HEK293 (cell line): ENCODE measurements at regions not wholly inside any gene's neighbourhood (a gene's known extent, or its start where the extent isn't known, plus 50 kb on each side); places are given as distances from the start of the nearest gene placed in this dataset.
A peak's percentile ranks its signal among the peaks of the same experiment; 100 is the strongest.

Experiments used
- CTCF ChIA-PET: fragments of 350-600 bp; formaldehyde crosslinking; extraction: SDS; loops from one replicate; lab custom pipeline; 2021; ENCODE audit warnings: antibody characterized with exemption; lab: Yijun Ruan, JAX
- POLR2A ChIA-PET: fragments of 300-600 bp; formaldehyde crosslinking; extraction: SDS; loops from one replicate; lab custom pipeline; 2020; ENCODE audit warnings: antibody characterized with exemption, inconsistent platforms; lab: Yijun Ruan, JAX
- H3K27ac ChIP-seq: fragments of 200-500 bp; sonication (Bioruptor generic); 2 replicates; pipeline ENCODE4 v1.5.1; 2014; ENCODE audit warnings: low read depth, low read length, control low read depth, inconsistent platforms; ENCODE audit errors: extremely low read depth
- H3K36me3 ChIP-seq, 2 experiments: fragments of 200-500 bp in 1 of 2; sonication (Bioruptor generic) in 1 of 2; 1 replicate in 1 of 2; 2 replicates in 1 of 2; pipeline ENCODE4 v1.5.1; 2014 to 2017; ENCODE audit warnings: inconsistent platforms in 2 of 2, low read length in 2 of 2; ENCODE audit not compliant: control insufficient read depth in 2 of 2, insufficient read depth in 1 of 2
- H3K4me1 ChIP-seq: fragments of 200-500 bp; sonication (Bioruptor generic); 2 replicates; pipeline ENCODE4 v1.5.1; 2014; ENCODE audit warnings: mild to moderate bottlenecking, low read length, inconsistent platforms; ENCODE audit not compliant: control insufficient read depth, insufficient read depth
- H3K4me3 ChIP-seq: 2 replicates; pipeline ENCODE4 v1.5.1; 2011; ENCODE audit warnings: low read depth, mild to moderate bottlenecking, control low read depth, low read length, moderate library complexity
- H3K9me3 ChIP-seq: fragments of 200-500 bp; sonication (Bioruptor generic); 2 replicates; pipeline ENCODE4 v1.5.1; 2014; ENCODE audit warnings: low read depth, low read length, inconsistent platforms; ENCODE audit not compliant: control insufficient read depth, insufficient read depth
- FEZF1 ChIP-seq: fragments of 450-650 bp; formaldehyde crosslinking; IDR thresholded peaks from 2 replicates; pipeline ENCODE4 v1.5.1; 2016; ENCODE audit warnings: missing biosample characterization, missing genetic modification characterization
- GFI1B ChIP-seq: fragments of 450-650 bp; formaldehyde crosslinking; IDR thresholded peaks from 2 replicates; pipeline ENCODE4 v1.5.1; 2016; ENCODE audit warnings: missing biosample characterization, missing genetic modification characterization
- PBX3 ChIP-seq: sonication (generic); formaldehyde crosslinking; IDR thresholded peaks from 2 replicates; pipeline ENCODE4 v1.8.1; 2022; ENCODE audit warnings: mild to moderate bottlenecking, moderate library complexity, missing genetic modification reagents
- REPIN1 ChIP-seq: fragments of 450-650 bp; formaldehyde crosslinking; IDR thresholded peaks from 2 replicates; pipeline ENCODE4 v1.5.1; 2017; ENCODE audit warnings: missing biosample characterization, missing genetic modification characterization, low read depth
- SALL2 ChIP-seq: fragments of 450-650 bp; formaldehyde crosslinking; IDR thresholded peaks from 2 replicates; pipeline ENCODE4 v1.5.0; 2017; ENCODE audit warnings: missing biosample characterization, mild to moderate bottlenecking, missing genetic modification characterization, borderline replicate concordance
- SP3 ChIP-seq: fragments of 450-650 bp; formaldehyde crosslinking; IDR thresholded peaks from 2 replicates; pipeline ENCODE4 v1.5.1; 2016; ENCODE audit warnings: missing biosample characterization, missing genetic modification characterization
- ZBTB1 ChIP-seq: fragments of 450-650 bp; formaldehyde crosslinking; IDR thresholded peaks from 2 replicates; pipeline ENCODE4 v1.5.1; 2016; ENCODE audit warnings: missing biosample characterization, missing genetic modification characterization
- ZBTB8A ChIP-seq: fragments of 450-650 bp; formaldehyde crosslinking; IDR thresholded peaks from 2 replicates; pipeline ENCODE4 v1.5.1; 2016; ENCODE audit warnings: missing biosample characterization, missing genetic modification characterization
- ZFP37 ChIP-seq: fragments of 450-650 bp; formaldehyde crosslinking; IDR thresholded peaks from 2 replicates; pipeline ENCODE4 v1.5.1; 2016; ENCODE audit warnings: missing biosample characterization, missing genetic modification characterization
- ZNF146 ChIP-seq: fragments of 450-650 bp; formaldehyde crosslinking; IDR thresholded peaks from 2 replicates; pipeline ENCODE4 v1.5.1; 2016; ENCODE audit warnings: missing biosample characterization, missing genetic modification characterization
- ZNF184 ChIP-seq: fragments of 450-650 bp; IDR thresholded peaks from 2 replicates; pipeline ENCODE4 v1.5.1; 2018; ENCODE audit warnings: missing biosample characterization, mild to moderate bottlenecking, missing genetic modification characterization
- ZNF2 ChIP-seq: fragments of 450-650 bp; formaldehyde crosslinking; IDR thresholded peaks from 2 replicates; pipeline ENCODE4 v1.5.1; 2016; ENCODE audit warnings: missing biosample characterization, missing genetic modification characterization
- ZNF23 ChIP-seq: fragments of 450-650 bp; formaldehyde crosslinking; IDR thresholded peaks from 2 replicates; pipeline ENCODE4 v1.5.1; 2016; ENCODE audit warnings: missing biosample characterization, missing genetic modification characterization, borderline replicate concordance
- ZNF280D ChIP-seq: fragments of 450-650 bp; formaldehyde crosslinking; IDR thresholded peaks from 2 replicates; pipeline ENCODE4 v1.5.1; 2016; ENCODE audit warnings: missing biosample characterization, missing genetic modification characterization
- ZNF292 ChIP-seq: fragments of 450-650 bp; formaldehyde crosslinking; IDR thresholded peaks from 2 replicates; pipeline ENCODE4 v1.5.1; 2016; ENCODE audit warnings: low read depth, missing biosample characterization, missing genetic modification characterization, borderline replicate concordance
- ZNF366 ChIP-seq: fragments of 450-650 bp; formaldehyde crosslinking; conservative IDR thresholded peaks from 2 replicates; pipeline ENCODE4 v1.5.1; 2016; ENCODE audit warnings: missing biosample characterization, missing genetic modification characterization
- ZNF544 ChIP-seq: fragments of 450-650 bp; formaldehyde crosslinking; IDR thresholded peaks from 2 replicates; pipeline ENCODE4 v1.5.0; 2017; ENCODE audit warnings: missing biosample characterization, missing genetic modification characterization
- ZNF560 ChIP-seq: fragments of 450-650 bp; formaldehyde crosslinking; IDR thresholded peaks from 2 replicates; pipeline ENCODE4 v1.5.1; 2017; ENCODE audit warnings: missing biosample characterization, missing genetic modification characterization, borderline replicate concordance
- ZNF623 ChIP-seq: fragments of 450-650 bp; formaldehyde crosslinking; IDR thresholded peaks from 2 replicates; pipeline ENCODE4 v1.5.1; 2016; ENCODE audit warnings: missing biosample characterization, missing genetic modification characterization
- ZNF645 ChIP-seq: fragments of 450-650 bp; formaldehyde crosslinking; IDR thresholded peaks from 2 replicates; pipeline ENCODE4; 2016; ENCODE audit warnings: missing biosample characterization, missing genetic modification characterization
- ZNF792 ChIP-seq: fragments of 450-650 bp; formaldehyde crosslinking; IDR thresholded peaks from 2 replicates; pipeline ENCODE4 v1.5.1; 2016; ENCODE audit warnings: missing biosample characterization, missing genetic modification characterization
- ZNF843 ChIP-seq: fragments of 450-650 bp; formaldehyde crosslinking; IDR thresholded peaks from 2 replicates; pipeline ENCODE4 v1.5.1; 2016; ENCODE audit warnings: missing biosample characterization, missing genetic modification characterization
- ZSCAN16 ChIP-seq: fragments of 450-650 bp; formaldehyde crosslinking; IDR thresholded peaks from 2 replicates; pipeline ENCODE4 v1.5.1; 2016; ENCODE audit warnings: missing biosample characterization, missing genetic modification characterization
- ZSCAN30 ChIP-seq: fragments of 450-650 bp; IDR thresholded peaks from 2 replicates; pipeline ENCODE4 v1.5.1; 2018; ENCODE audit warnings: missing biosample characterization, mild to moderate bottlenecking, missing genetic modification characterization, moderate library complexity
- TF ChIP-seq, protein P1 (sequence below): fragments of 450-650 bp; formaldehyde crosslinking; IDR thresholded peaks from 2 replicates; pipeline ENCODE4 v1.5.1; 2016; ENCODE audit warnings: missing biosample characterization, missing genetic modification characterization, low read depth

DNA sequence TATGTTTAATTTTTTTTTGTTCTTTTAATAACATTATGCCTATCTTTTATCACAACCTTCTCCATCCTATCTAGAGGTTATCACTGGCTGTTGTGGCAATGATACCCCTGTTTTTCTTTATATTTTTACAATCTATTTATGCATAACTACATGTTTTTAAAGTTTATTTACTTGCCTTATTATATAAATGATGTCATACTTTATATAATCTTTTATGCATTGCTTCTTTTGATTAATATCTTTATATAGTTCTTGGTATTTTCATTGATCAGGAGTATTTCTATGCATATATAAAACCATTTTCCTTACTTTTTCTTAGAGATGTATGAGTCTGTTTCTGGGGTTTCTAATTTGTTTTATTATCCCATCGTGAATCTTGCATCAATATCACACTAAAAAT is 719.8 kb upstream of the RAG2 start:
- H3K4me1 ChIP-seq, result no peaks in the 10 kb centered on the region
- no peak overlapping the region for H3K27ac ChIP-seq
- POLR2A ChIA-PET, result no interaction called here
- no peak overlapping the region for H3K4me3 ChIP-seq
- H3K36me3 ChIP-seq, result no peaks in the 10 kb centered on the region
- TF ChIP-seq ZNF280D (tag by site-specific recombination), result no peak
- TF ChIP-seq, protein P1, sequence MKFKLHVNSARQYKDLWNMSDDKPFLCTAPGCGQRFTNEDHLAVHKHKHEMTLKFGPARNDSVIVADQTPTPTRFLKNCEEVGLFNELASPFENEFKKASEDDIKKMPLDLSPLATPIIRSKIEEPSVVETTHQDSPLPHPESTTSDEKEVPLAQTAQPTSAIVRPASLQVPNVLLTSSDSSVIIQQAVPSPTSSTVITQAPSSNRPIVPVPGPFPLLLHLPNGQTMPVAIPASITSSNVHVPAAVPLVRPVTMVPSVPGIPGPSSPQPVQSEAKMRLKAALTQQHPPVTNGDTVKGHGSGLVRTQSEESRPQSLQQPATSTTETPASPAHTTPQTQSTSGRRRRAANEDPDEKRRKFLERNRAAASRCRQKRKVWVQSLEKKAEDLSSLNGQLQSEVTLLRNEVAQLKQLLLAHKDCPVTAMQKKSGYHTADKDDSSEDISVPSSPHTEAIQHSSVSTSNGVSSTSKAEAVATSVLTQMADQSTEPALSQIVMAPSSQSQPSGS (tag by site-specific recombination), result peak; percentile 54
- CTCF ChIA-PET, result no interaction called here
- H3K9me3 ChIP-seq, result no peaks in the 10 kb centered on the region

- ChIA-PET CTCF (no interaction called here), POLR2A (no interaction called here)
Measured at GRCh38 chr11:37313266-37313665, 715.2 kb upstream of the RAG2 start.

DNA sequence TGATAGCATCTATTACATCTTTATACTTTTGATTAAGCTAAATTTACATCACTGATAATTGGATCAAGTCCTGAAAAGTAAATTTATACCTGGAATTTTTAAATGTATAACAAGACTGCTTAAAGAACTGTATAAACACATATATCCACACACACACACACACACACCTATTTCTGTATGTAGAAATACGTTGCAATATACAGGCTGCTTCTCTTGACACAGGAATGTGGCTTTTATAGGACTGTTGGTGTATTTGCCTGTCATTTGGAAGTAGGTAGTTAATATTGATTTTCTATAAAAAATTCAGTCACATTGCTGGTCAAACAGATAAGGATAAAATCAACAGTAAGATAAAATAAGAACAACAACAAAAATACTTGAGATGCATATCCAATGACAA is 708.5 kb upstream of the RAG2 start:
- ChIA-PET CTCF (interaction anchor here (0.5 to 0.6 kb wide), 2 partner anchors 174 to 483 kb away, joined by 3 to 5 read pairs; no protein-coding TSS in a partner anchor), POLR2A (no interaction called here)
- H3K4me3 ChIP-seq, result no peak overlapping the region
- no peaks in the 10 kb centered on the region for H3K36me3 ChIP-seq
- H3K27ac ChIP-seq, result no peak overlapping the region
- no peaks in the 10 kb centered on the region for H3K4me1 ChIP-seq
- H3K9me3 ChIP-seq, result no peaks in the 10 kb centered on the region
- TF ChIP-seq ZNF23 (tag by site-specific recombination), result no peak
- TF ChIP-seq ZNF792 (tag by site-specific recombination), result no peak
- TF ChIP-seq ZNF843 (tag by site-specific recombination), result no peak
- no peak for TF ChIP-seq ZNF146 (tag by site-specific recombination)
- no peak for TF ChIP-seq GFI1B (tag by site-specific recombination)
- TF ChIP-seq ZFP37 (tag by site-specific recombination), result no peak
- TF ChIP-seq ZNF645, result no peak
- no peak for TF ChIP-seq ZBTB8A (tag by site-specific recombination)
- no peak for TF ChIP-seq ZNF184 (tag by site-specific recombination)
- TF ChIP-seq PBX3 (CRISPR knock-in tag), result no peak

More at GRCh38 chr11:37313266-37313665, 715.2 kb upstream of the RAG2 start:
- no peaks in the 10 kb centered on the region for H3K9me3 ChIP-seq
- H3K4me1 ChIP-seq, result no peaks in the 10 kb centered on the region
- TF ChIP-seq REPIN1 (tag by site-specific recombination), result no peak
- TF ChIP-seq ZSCAN30 (tag by site-specific recombination), result no peak
- TF ChIP-seq ZSCAN16 (tag by site-specific recombination), result no peak
- TF ChIP-seq ZNF560, result no peak
- no peak for TF ChIP-seq ZNF292 (tag by site-specific recombination)
- TF ChIP-seq ZNF792 (tag by site-specific recombination), result no peak
- TF ChIP-seq ZBTB1, result no peak
- TF ChIP-seq FEZF1 (tag by site-specific recombination), result no peak
- no peak for TF ChIP-seq ZFP37 (tag by site-specific recombination)
- no peak for TF ChIP-seq ZNF544 (tag by site-specific recombination)
- TF ChIP-seq ZNF366 (tag by site-specific recombination), result no peak
- TF ChIP-seq, protein P1 (tag by site-specific recombination), result no peak
- TF ChIP-seq ZNF2, result no peak
- no peak for TF ChIP-seq SALL2 (tag by site-specific recombination)
- no peak for TF ChIP-seq SP3 (tag by site-specific recombination)
- no peak for TF ChIP-seq ZNF623
- TF ChIP-seq, all 188 proteins: peak for 0
- H3K27ac ChIP-seq, result no peak overlapping the region
- no peak overlapping the region for H3K4me3 ChIP-seq
- H3K36me3 ChIP-seq, result no peaks in the 10 kb centered on the region
